ENCODE measurements at regions not wholly inside any gene's neighbourhood (a gene's known extent, or its start where the extent isn't known, plus 50 kb on each side); places are given as distances from the start of the nearest gene placed in this dataset.

- TF ChIP-seq EGR1 (IDR thresholded peaks at IDR 0.05): no peak
- no peak for TF ChIP-seq TCF12 (IDR thresholded peaks at IDR 0.05; ENCODE audit: low read depth)
- no peak for TF ChIP-seq NFIC (IDR thresholded peaks at IDR 0.05)
Observed at GRCh38 chr4:59341506-59341905, 1858.6 kb upstream of the ADGRL3 start.

GRCh38 chr4:59348949-59349348, 1851.2 kb upstream of the ADGRL3 start:
- TF ChIP-seq USF1 (IDR thresholded peaks at IDR 0.05): no peak
- no peak for TF ChIP-seq MAX (IDR thresholded peaks at IDR 0.05)
- TF ChIP-seq YY1 (IDR thresholded peaks at IDR 0.05; ENCODE audit: low read depth): no peak
- no peak for TF ChIP-seq RAD21 (IDR thresholded peaks at IDR 0.05; ENCODE audit: low read depth)
- no peak for TF ChIP-seq NFIC (IDR thresholded peaks at IDR 0.05)
- no peak for TF ChIP-seq TAF1 (IDR thresholded peaks at IDR 0.05; ENCODE audit: low read depth)
- TF ChIP-seq REST (IDR thresholded peaks at IDR 0.05; ENCODE audit: low read depth): no peak
- no peak for TF ChIP-seq CEBPB (IDR thresholded peaks at IDR 0.05)
- TF ChIP-seq TEAD4 (IDR thresholded peaks at IDR 0.05): no peak
- no peak for TF ChIP-seq EGR1 (IDR thresholded peaks at IDR 0.05)
- no peak for TF ChIP-seq TCF12 (IDR thresholded peaks at IDR 0.05; ENCODE audit: low read depth)
- TF ChIP-seq FOXM1 (IDR thresholded peaks at IDR 0.05; ENCODE audit: borderline replicate concordance, low read depth): no peak
- TF ChIP-seq EP300 (IDR thresholded peaks at IDR 0.05; ENCODE audit: borderline replicate concordance): no peak
- no peak for TF ChIP-seq ZBTB7A (IDR thresholded peaks at IDR 0.05; ENCODE audit: low read depth)
- no peak for TF ChIP-seq CREB1 (IDR thresholded peaks at IDR 0.05; ENCODE audit: low read depth)

GRCh38 chr4:59369229-59369628, 1830.9 kb upstream of the ADGRL3 start:
- TF ChIP-seq TEAD4 (IDR thresholded peaks at IDR 0.05) (no peak), TAF1 (IDR thresholded peaks at IDR 0.05; ENCODE audit: low read depth) (no peak), USF1 (IDR thresholded peaks at IDR 0.05) (no peak), CEBPB (IDR thresholded peaks at IDR 0.05) (no peak), CREB1 (IDR thresholded peaks at IDR 0.05; ENCODE audit: low read depth) (no peak), EGR1 (IDR thresholded peaks at IDR 0.05) (no peak), TCF12 (IDR thresholded peaks at IDR 0.05; ENCODE audit: low read depth) (no peak), REST (IDR thresholded peaks at IDR 0.05; ENCODE audit: low read depth) (no peak), MAX (IDR thresholded peaks at IDR 0.05) (no peak), ZBTB7A (IDR thresholded peaks at IDR 0.05; ENCODE audit: low read depth) (no peak), NFIC (IDR thresholded peaks at IDR 0.05) (no peak), RAD21 (IDR thresholded peaks at IDR 0.05; ENCODE audit: low read depth) (no peak), FOXM1 (IDR thresholded peaks at IDR 0.05; ENCODE audit: borderline replicate concordance, low read depth) (no peak), EP300 (IDR thresholded peaks at IDR 0.05; ENCODE audit: borderline replicate concordance) (no peak), YY1 (IDR thresholded peaks at IDR 0.05; ENCODE audit: low read depth) (no peak)

- TF ChIP-seq EGR1 (IDR thresholded peaks at IDR 0.05): no peak
- TF ChIP-seq TCF12 (IDR thresholded peaks at IDR 0.05; ENCODE audit: low read depth): no peak
- TF ChIP-seq EP300 (IDR thresholded peaks at IDR 0.05; ENCODE audit: borderline replicate concordance): no peak
- TF ChIP-seq RAD21 (IDR thresholded peaks at IDR 0.05; ENCODE audit: low read depth): no peak
- no peak for TF ChIP-seq TAF1 (IDR thresholded peaks at IDR 0.05; ENCODE audit: low read depth)
- TF ChIP-seq MAX (IDR thresholded peaks at IDR 0.05): no peak
- no peak for TF ChIP-seq USF1 (IDR thresholded peaks at IDR 0.05)
- no peak for TF ChIP-seq TEAD4 (IDR thresholded peaks at IDR 0.05)
- TF ChIP-seq REST (IDR thresholded peaks at IDR 0.05; ENCODE audit: low read depth): no peak
- TF ChIP-seq CEBPB (IDR thresholded peaks at IDR 0.05): no peak
- no peak for TF ChIP-seq ZBTB7A (IDR thresholded peaks at IDR 0.05; ENCODE audit: low read depth)
- TF ChIP-seq FOXM1 (IDR thresholded peaks at IDR 0.05; ENCODE audit: borderline replicate concordance, low read depth): no peak
- no peak for TF ChIP-seq YY1 (IDR thresholded peaks at IDR 0.05; ENCODE audit: low read depth)
- no peak for TF ChIP-seq NFIC (IDR thresholded peaks at IDR 0.05)
- no peak for TF ChIP-seq CREB1 (IDR thresholded peaks at IDR 0.05; ENCODE audit: low read depth)
Observed at GRCh38 chr4:59374416-59374815, 1825.7 kb upstream of the ADGRL3 start.

All from Ishikawa (cell line).